ENCODE measurements at regions not wholly inside any gene's neighbourhood (a gene's known extent, or its start where the extent isn't known, plus 50 kb on each side); places are given as distances from the start of the nearest gene placed in this dataset.
"Not testable (repeated sequence)": the region's sequence is repeated elsewhere in the genome, so short reads cannot be mapped to it uniquely, and the experiment has no call there.

DNA sequence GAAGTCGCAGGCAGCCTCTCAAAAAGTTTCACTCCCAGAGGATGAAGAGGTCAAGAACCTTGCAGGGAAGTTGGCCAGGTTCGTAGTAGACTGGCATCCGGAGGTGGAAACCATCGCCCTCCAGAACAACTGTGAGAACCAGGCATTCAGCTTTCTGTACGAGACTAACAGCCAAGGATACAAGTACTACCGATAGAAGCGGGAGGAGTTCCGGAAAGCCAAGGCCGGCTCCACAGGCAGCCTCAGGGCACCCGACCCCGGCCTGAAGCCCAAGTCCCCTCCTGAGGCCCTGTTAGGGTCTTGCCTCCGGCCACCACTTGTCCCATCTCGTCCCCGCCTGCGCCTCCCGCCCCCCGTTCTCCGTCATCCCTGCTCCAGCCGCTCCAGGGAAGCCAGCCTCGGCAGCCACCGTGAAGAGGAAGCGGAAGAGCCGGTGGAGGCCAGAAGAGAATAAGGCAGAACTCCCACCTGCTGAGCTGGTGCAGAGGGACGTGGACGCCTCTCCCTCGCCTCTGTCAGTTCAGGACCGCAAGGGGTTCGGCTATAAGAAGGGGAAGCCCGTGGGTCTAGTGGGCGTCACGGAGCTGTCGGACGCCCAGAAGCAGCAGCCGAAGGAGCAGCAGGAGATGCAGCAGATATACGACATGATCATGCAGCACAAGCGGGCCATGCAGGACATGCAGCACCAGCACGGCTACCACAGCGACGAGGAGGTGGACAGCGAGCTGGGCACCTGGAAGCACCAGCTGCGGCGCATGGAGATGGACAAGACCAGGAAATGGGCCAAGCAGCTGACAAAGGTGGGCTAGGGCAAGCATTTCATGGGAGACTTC lies 366.8 kb upstream of the ATXN7L3B start:
- DNase-seq = no peak

DNA sequence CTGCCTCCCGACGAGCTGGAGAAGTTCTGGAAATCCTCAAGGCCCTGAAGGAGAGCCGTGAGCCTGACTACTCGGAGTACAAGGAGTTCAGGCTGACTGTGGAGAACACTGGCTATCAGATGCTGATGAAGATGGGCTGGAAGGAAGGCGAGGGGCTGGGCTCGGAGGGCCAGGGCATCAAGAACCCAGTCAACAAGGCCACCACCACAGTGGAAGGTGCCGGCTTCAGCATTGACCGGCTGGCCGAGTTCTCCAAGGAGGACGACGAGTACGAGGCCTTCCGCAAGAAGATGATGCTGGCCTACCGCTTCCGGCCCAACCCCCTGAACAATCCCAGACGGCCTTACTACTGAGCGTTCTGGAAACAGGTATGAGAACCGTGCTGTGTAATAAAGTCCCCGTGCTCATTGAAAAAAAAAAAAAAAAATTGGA lies 366.1 kb upstream of the ATXN7L3B start:
- no peak for DNase-seq

DNA sequence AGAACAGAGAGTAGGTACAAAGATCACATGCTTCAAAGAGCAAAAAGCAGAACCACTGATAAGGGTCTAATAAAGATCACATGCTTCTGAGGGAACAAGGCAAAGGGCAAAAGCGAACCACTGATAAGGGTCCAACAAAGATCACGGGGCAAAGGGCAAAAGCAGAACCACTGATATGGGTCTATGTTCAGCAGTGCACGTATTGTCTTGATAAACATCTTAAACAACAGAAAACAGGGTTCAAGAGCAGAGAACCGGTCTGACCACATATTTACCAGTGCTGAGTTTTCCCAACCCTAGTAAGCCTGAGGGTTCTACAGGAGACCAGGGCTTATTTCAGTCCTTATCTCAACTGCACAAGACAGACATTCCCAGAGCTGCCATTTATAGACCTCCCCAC lies 362.7 kb upstream of the ATXN7L3B start:
- not testable (repeated sequence) for DNase-seq

DNA sequence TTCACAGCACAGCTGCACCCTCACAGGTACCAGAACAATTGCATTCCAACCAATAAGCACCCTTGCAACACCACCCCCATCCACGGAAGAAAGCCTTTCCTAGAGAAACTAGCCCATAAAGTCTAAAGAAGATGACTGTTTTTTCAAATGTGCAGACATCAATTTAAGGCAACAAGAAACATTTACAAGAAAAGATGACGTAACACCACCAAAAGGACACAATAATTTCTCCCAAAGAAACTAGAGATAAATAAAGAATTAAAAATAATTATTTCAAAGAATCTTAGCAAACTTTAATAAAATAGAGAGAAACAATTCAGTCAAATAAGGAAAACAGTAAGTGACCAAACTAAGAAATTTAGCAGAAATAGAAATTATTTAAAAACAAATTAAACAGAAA lies 352.3 kb upstream of the ATXN7L3B start:
- DNase-seq = no peak

DNA sequence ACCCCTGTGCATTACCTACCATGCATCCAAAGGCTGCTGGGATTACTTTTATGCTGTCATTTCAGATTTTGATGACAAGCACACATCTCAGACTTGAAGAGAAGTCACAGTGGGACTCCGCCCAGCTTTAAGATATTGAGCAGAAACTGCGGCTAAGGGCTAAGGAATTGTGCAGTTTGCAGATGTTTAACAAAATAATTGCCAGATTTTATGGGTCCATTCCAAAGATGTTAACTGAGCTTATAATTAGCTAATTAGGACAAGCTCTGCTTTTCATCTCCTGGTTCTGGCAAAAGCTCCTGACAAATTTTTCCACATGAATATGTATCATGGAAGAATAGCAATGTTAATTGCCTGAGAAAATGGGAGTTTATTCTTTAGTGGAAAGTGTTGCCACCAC lies 344.4 kb upstream of the ATXN7L3B start:
- no peak for DNase-seq

DNA sequence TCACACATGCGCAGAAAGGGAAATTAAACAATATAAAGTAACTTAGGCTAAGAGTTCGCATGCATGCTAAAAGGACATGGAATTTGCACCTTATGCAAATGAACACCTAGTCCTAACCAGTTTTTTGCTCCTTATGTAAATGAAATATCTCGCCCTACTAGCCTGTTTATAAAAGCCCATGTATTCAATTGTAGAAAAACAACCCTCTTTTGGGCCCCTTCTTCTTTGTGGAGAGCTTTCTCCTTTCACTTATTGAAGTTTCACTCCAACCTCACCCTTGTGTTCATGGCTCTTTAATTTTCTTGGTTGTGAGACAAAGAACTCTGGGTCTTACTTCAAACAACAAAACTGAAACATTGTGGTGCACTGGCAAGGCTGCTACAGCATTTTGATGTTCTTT lies 333.4 kb upstream of the ATXN7L3B start:
- DNase-seq = no peak

DNA sequence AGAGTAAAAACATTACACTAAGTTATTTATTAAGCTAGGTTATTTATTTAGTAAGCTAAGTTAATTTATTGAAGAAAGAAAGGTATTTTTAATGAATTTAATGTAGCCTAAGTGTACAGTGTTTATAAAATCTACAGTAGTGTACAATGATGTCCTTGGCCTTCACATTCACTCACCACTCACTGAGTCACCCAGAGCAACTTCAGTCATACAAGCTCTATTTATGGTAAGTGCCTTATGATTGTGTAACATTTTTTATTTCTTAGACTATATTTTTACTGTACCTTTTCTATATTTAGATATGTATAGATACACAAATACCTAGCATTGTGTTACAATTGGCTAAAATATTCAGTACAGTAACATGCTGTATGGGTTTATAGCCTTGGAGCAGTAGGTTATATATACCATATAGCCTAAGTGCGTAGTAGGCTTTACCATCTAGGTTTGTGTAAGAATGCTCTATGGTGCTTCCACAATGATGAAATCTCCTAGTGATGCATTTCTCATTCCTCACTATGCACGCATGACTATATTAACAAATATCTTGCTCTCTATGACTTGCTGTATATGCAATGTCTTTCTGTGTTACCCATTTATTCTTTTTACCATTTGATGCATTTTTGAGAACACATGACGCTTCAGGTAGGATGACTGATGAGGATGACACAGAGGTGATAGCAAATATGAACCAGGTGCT lies 309.6 kb upstream of the ATXN7L3B start:
- DNase-seq = no peak

DNA sequence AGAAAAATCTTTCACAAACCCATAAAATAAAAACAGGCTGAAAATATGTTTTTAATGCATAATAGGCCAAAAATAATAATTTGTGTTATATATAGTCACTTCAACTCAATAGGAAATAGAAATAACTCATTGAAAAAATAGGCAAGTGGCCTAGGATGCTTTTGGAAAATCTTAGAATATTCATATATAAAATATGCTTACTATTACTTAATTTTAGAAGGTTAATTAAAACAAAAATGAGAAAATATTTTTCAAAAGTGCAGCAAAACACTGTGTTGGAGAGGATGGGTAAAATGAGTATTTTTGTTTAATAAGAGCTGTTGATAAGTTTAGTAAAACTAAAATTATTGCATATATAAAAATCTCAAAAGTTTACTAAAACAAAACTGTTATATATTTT lies 308.0 kb upstream of the ATXN7L3B start:
- DNase-seq = no peak

DNA sequence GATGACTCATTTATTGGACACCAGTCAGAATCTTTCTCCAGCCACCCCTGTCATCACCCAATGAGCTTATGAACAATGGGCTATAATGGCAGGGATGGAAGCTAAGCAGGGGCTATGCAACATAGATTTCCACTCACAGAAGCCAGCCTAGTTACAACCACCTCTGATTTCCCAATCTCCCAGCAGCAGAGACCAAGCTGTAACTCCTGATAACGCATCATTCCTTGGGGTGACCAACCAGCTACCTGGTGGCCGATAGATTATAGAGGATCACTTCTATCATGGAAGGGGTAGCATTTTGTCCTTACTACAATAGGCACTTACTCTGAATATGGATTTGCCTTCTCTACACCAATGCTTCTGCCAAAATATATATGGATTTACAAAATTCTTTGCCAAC lies 302.3 kb upstream of the ATXN7L3B start:
- no peak for DNase-seq

DNA sequence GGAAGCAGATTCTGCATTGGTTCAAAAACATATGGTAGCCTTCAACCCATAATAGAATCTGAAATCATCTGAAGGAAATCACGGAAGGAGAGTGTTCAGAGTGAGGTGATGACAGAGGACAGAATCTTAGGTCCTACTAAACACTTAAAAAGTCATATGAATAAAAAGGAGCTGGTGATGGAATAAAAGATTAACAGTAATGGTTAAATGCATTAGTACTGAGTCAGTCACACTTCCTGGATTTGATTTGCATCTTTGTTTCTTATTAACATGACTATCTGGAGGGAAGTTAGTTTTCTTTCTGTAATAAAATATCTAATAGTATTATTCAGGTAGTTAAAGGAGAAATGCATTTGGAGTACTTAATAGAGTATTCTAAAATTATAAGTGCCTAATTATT lies 296.3 kb upstream of the ATXN7L3B start:
- no peak for DNase-seq

DNA sequence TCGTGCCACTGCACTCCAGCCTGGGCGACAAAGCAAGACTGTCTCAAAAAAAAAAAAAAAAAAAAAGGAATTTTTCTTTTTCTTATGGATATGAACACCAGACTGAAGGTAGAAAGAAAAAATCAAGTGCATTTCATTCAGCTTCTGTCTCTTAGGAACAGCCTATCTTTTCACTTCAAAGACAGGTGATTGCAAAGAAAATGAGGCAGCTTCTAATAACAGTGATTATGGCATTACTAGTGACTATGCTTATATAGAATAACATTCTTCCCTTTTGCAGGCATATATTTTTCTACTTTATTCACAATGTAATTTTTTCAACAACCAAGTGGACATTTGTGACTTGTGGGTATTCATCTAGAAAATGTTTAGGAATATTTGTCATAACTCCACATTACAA lies 295.5 kb upstream of the ATXN7L3B start:
- DNase-seq = no peak

DNA sequence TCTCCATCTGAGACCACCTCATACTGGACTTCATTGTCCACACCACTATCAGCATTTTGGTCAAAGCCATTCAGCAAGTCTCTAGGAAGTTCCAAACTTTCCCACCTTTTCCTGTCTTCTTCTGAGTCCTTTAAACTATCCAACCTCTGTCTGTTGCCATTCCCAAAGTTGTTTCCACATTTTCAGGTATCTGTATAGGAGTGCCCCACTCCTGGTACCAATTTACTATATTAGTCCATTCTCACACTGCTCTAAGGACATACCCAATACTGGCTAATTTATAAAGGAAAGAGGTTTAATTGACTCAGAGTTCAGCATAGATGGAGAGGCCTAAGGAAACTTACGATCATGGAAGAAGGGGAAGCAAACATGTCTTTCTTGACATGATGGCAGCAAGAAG lies 292.2 kb upstream of the ATXN7L3B start:
- DNase-seq = no peak

DNA sequence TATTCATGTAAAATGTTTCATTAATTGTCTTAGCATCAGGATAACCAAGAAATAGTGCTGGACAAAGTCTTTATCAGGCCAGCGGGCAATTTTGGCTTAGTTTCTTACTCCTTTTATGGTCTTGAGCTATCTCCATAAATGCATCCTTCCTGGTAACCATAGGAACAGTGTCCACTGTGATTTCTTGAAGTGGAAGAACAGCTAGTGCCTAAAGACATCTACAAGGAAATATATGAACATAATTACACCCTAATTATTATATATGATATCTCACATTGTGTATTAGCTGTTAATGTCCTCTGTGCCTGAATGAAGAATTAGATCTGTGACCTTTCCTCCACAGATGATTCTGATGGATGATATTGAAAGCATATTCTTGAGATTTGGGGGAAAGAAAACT lies 286.7 kb upstream of the ATXN7L3B start:
- DNase-seq = no peak

DNA sequence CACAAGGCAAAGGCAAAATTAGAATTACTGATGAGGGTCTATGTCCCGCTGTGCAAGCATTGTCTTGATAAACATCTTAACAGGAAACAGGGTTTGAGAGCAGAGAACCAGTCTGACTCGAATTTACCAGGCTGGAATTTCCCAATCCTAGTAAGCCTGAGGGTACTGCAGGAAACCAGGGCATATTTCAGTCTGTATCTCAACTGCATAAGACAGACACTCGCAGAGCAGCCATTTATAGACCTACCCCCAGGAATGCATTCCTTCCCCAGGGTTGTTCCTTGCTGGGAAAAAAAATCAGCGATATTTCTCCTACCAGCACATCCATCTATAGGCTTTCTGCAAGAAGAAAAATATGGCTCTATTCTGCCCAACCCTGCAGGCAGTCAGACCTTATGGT lies 283.8 kb upstream of the ATXN7L3B start:
- not testable (repeated sequence) for DNase-seq

DNA sequence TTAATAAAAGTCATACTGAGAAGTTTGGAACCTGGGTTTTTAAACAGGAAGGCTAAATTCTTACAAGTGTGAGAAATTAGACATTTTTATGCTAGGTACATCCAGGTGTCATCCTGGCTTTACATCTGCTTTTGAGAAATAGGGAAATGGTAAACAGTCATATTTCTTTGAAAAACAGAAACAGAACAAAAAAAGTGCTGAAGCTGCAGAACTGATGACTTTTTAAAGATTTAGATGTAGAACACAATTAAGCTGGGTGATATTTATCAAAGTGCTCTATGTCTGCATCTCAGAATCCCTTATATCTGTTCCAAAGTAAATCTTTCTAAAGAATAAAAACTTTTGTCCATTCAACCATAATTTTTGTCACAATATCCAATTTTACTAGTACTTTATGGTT lies 282.9 kb upstream of the ATXN7L3B start:
- no peak for DNase-seq

DNA sequence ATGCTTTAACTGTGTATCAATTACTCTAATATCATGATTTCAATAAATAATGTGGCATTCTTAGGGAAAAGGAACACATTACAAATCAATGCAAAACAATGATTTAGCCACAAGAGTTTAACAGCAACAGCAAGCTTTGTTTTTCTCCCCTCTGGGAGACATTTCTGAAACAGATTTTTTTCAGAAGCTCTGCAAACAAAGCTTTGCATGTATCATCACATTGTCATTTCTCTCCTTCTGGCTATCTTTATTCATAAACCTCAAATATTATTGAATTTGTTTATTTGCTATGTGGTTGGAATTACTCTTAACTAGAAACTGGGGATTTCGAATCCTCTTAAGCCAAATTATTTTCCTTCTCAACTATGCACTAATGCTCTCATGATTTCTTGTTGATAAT lies 278.4 kb upstream of the ATXN7L3B start:
- DNase-seq = no peak

DNA sequence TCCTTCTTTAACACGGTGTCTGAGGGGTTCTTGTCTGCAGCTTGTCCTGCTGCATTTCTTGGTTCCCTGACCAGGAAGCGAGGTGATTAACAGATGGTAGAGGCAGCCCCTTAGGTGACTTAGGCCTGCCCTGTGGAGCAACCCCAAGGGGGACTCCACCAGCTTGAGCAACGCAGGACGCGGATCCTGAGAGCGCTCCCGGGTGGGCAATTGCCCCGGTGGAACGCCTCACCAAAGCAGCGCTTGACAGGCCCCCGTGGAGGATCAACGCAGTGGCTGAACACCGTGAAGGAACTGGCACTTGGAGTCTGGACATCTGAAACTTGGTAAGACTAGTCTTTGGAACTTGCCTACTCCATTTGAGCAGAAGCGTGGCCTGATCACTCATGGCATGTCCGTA lies 272.9 kb upstream of the ATXN7L3B start:
- DNase-seq = no peak

DNA sequence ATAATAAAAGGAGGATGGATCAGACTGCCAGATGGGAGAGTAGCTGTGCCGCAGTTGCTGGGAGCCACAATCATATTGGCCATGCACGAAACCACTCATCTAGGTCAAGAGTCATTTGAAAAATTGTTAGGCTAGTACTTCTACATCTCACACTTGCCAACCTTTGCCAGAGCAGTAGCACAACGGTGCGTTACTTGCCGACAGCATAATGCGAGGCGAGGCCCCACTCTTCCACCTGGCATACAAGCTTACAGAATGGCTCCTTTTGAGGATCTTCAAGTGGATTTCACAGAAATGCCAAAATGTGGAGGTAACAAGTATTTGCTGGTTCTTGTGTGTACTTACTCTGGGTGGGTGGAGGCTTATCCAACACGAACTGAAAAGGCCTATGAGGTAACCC lies 268.3 kb upstream of the ATXN7L3B start:
- not testable (repeated sequence) for DNase-seq

DNA sequence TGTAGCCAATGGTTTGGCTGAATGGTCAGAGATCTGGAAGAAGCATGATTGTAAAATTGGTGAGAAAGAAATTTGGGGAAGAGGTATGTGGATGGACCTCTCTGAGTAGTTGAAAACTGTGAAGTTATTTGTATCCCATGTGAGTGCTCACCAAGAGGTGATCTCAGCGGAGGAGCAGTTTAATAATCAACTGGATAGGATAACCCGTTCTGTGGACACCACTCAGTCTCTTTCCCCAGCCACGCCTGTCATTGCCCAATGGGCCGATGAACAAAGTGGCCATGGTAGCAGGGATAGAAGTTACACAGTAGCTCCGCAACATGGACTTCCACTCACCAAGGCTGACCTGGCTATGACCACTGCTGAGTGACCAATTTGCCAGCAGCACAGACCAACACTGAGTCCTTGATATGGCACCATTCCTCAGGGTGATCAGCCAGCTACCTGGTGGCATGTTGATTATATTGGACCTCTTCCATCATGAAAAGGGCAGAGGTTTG lies 257.4 kb upstream of the ATXN7L3B start:
- no peak for DNase-seq

DNA sequence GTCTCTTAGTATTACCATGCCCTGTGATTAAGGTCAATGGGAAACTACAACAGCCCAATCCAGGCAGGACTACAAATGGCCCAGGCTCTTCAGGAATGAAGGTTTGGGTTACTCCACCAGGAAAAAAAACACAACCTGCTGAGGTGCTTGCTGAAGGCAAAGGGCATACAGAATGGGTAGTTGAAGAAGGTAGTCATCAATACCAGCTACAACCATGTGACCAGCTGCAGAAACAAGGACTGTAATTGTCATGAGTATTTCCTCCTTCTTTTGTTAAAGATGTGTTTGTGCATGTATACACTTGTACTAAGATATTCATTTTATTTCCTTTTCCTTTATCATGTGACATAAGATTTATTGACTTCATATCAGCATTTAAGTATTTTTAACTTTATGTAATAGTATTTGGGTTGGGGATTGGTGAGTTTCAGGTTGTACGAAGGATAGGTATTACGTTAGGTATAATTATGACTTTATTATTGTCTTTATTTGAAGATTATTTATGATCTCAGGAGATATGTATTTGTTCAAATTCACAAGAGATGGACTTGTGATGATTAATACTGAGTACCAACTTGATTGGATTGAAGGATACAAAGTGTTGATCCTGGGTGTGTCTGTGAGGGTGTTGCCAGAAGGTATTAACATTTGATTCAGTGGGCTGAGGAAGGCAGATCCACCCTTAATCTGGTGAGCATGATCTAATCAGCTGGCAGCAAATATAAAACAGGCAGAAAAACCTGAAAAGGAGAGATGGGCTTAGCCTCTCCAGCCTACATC lies 256.0 kb upstream of the ATXN7L3B start:
- not testable (repeated sequence) for DNase-seq

DNA sequence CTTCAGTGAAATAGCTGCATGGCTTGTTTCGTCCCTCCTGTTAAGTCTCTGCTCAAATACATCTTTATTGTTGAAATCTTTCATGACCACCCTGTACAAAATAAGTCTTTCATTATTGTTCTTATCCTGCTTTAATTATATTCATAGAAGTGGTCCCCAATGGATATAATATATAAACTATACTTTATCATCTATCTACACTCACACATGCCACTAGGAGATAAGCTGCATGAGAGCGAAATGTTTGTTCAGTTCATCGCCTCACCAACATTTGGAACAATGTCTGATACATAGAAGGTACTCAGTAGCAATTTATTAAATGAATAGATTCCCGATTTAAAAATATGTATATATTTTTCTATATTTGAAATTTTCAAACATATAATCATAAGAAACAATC lies 254.0 kb upstream of the ATXN7L3B start:
- no peak for DNase-seq

DNA sequence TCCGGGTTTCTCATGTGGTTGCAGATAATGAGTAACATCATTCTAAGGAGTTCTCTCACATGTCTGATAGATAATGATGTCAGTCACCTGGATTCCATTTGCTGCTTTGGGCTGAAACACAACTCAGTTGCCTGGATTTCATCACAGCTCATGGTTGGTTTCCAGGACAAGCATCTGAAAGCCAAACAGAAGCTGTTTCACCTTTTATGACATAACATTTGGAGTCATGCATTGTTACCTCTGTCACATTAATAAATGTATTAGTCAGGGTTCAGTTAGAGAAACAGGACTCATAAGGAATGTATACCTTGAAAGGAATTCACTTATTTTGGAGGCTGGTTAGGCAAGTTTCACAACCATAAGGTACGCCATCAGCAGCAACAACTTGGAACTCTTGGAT lies 251.9 kb upstream of the ATXN7L3B start:
- DNase-seq = no peak

DNA sequence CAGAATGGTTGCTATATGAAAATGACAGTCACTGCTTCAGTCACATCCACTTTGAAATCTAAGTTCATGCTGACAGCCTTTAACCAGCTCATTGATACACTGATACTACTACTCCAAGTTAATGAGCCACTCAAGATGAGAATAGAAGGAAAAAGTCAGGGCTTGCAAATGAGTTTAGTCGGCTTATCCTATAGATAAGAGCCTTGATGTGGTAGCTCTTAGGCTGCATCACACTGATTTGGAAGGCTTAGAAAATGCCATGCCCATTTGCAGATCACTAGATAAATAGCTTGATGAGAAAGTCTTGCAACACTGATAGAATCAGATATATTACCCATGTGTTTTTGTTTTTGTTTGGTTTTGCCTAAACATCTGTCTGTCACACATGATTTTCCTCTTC lies 251.4 kb upstream of the ATXN7L3B start:
- no peak for DNase-seq

Measured in NCI-H748 treated with DMSO at 0.1 percent for 48 hours (cell line).